ENCODE measurements at regions not wholly inside any gene's neighbourhood (a gene's known extent, or its start where the extent isn't known, plus 50 kb on each side); places are given as distances from the start of the nearest gene placed in this dataset.
"Not testable (repeated sequence)": the region's sequence is repeated elsewhere in the genome, so short reads cannot be mapped to it uniquely, and the experiment has no call there.

GRCh38 chr12:83886479-83886878, 1026.1 kb downstream of the SLC6A15 start:
- Mint-ChIP-seq H3K9me3 (peaks cover 3% of the 10 kb centered on the region), H3K4me3 (no peak overlapping the region), H3K27me3 (ENCODE audit: low read depth) (no peaks in the 10 kb centered on the region), H3K4me1 (no peaks in the 10 kb centered on the region), H3K36me3 (ENCODE audit: low read depth) (no peaks in the 10 kb centered on the region), H3K27ac (no peak overlapping the region)
- no peak for TF ChIP-seq CTCF (IDR thresholded peaks at IDR 0.05; ENCODE audit: unreplicated experiment in 3 of 3)

- H3K36me3 Mint-ChIP-seq (ENCODE audit: low read depth); H3K27me3 Mint-ChIP-seq (ENCODE audit: low read depth); H3K4me3 Mint-ChIP-seq; H3K9me3 Mint-ChIP-seq; H3K27ac Mint-ChIP-seq; H3K4me1 Mint-ChIP-seq: not testable (repeated sequence)
Observed at GRCh38 chr12:83870921-83871599, 1041.5 kb downstream of the SLC6A15 start.

DNA sequence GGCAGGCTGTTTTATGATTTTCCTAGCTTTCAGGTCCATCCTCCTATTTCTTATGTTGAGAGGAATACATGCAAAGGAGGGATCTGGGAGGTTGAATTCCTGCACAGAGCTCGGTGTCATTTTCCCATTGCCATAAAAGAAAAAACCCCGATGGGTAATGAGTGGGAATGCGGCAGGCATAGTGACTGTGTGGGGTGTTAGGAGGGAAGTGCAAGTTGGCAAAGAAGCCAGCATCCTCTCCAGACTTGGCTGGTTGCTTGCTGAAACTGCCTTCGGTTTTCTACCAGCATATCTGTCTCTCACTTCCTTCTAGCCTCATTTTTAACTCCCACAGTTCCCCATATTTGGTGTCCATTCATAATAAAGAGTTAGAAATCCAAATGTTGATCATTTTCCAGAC, 1046.1 kb downstream of the SLC6A15 start:
- Mint-ChIP-seq H3K36me3 (ENCODE audit: low read depth) (no peaks in the 10 kb centered on the region), H3K4me1 (no peaks in the 10 kb centered on the region), H3K27me3 (ENCODE audit: low read depth) (no peaks in the 10 kb centered on the region), H3K4me3 (no peak overlapping the region), H3K27ac (no peak overlapping the region), H3K9me3 (peaks cover 3% of the 10 kb centered on the region)
- no peak for TF ChIP-seq CTCF (IDR thresholded peaks at IDR 0.05; ENCODE audit: unreplicated experiment in 3 of 3)

DNA sequence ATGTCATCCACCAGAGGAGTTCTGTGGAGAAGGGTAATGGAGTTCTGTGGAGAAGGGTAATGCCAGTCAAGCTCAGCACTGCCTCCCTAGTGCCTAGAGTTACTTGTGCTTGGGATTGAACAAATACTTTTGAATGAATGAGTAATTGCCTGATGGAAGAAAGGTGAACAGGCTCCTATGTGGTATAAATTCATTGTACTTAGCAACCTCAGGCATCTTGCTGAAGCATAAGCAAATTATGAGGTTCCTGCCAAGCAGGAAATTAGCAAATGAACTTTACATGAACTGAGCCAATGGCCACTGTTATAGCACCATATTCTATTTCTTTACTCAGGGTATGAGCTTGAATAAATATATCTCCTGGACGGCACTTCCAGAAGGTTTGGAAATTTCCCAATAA, 1047.2 kb downstream of the SLC6A15 start:
- no peaks in the 10 kb centered on the region for H3K4me1 Mint-ChIP-seq
- peaks cover 3% of the 10 kb centered on the region for H3K9me3 Mint-ChIP-seq
- H3K27ac Mint-ChIP-seq = no peak overlapping the region
- H3K36me3 Mint-ChIP-seq (ENCODE audit: low read depth) = no peaks in the 10 kb centered on the region
- H3K4me3 Mint-ChIP-seq = no peak overlapping the region
- no peak for TF ChIP-seq CTCF (IDR thresholded peaks at IDR 0.05; ENCODE audit: unreplicated experiment in 3 of 3)
- H3K27me3 Mint-ChIP-seq (ENCODE audit: low read depth) = no peaks in the 10 kb centered on the region

DNA sequence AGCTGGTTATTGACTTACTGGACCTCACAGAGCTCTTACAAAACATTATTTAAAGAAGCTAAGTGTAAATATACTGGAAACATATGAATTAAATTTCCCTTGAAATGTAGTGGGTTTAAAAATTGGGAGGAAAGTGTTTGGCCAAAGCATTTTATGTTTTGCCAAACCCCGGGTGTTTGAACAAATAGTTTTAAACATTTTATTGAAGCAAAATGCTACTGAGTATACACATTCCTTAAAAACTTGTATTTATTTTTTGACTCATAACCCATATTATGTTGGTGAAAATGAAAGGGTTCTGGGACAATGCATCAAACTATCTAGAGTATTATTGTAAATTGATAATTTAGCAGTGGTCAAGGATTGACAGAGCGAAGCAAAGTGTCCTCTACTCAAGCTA, 1048.5 kb downstream of the SLC6A15 start:
- Mint-ChIP-seq H3K4me3 (no peak overlapping the region), H3K27ac (no peak overlapping the region), H3K27me3 (ENCODE audit: low read depth) (no peaks in the 10 kb centered on the region), H3K36me3 (ENCODE audit: low read depth) (no peaks in the 10 kb centered on the region), H3K9me3 (no peaks in the 10 kb centered on the region), H3K4me1 (no peaks in the 10 kb centered on the region)
- no peak for TF ChIP-seq CTCF (IDR thresholded peaks at IDR 0.05; ENCODE audit: unreplicated experiment in 3 of 3)

- H3K4me3 Mint-ChIP-seq = no peak overlapping the region
- H3K36me3 Mint-ChIP-seq (ENCODE audit: low read depth) = no peaks in the 10 kb centered on the region
- H3K4me1 Mint-ChIP-seq = no peaks in the 10 kb centered on the region
- no peak for TF ChIP-seq CTCF (IDR thresholded peaks at IDR 0.05; ENCODE audit: unreplicated experiment in 3 of 3)
- peaks cover 27% of the 10 kb centered on the region for H3K9me3 Mint-ChIP-seq
- no peak overlapping the region for H3K27ac Mint-ChIP-seq
- no peaks in the 10 kb centered on the region for H3K27me3 Mint-ChIP-seq (ENCODE audit: low read depth)
Observed at GRCh38 chr12:83859021-83859420, 1053.6 kb downstream of the SLC6A15 start.
